NCI-H510A (cell line): ENCODE measurements at regions not wholly inside any gene's neighbourhood (a gene's known extent, or its start where the extent isn't known, plus 50 kb on each side); places are given as distances from the start of the nearest gene placed in this dataset.

Source experiments
- DNase-seq: peaks from one replicate; lab custom pipeline; 2025; lab: John Stamatoyannopoulos, UW

DNA sequence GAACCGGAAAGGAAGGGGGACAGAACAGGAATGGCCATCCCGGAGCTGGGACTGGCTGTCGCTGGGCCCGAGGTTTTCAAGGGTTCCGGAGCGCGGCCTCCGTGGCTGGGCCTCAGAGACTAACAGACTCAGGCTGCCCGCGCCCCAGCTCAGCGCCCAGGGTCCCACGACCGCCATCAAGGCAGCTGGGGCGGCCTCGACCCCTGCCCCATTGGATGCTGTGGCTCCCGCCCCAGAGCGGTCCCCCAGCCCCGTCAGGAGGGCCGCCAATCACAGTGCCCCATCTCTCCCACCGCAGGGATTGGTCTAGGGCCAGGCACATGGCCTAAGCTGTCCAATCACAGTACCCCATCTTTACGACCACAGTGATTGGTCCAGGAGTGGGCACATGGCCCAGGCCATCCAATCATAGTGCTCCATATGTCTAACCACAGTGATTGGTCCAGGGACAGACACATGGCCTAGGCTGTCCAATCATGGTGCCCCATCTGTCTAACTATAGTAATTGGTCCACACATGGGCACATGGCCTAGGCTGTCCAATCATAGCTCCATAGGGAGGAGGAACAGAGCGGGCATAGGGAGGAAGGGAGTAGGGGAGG, 105.3 kb upstream of the NKX1-1 start:
- no peak for DNase-seq

DNA sequence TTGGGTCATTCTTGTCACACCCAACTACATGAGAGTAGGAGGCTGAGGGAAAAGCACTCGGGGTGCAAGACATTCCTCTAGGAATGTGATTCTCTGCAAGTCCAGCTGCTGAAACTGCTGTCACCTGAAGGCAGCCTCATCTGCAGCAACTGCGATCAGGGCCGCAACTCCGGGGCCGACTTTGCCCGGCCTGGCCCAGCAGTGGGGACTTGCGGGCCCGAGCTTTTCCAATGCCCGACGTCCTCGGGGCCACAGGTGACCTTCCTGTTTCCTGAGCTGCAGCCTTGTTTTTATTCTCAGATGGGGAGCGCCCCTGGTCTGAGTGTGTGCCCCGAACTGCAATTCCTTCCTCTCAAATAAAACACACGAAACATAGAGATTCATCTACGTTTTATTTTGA, 104.7 kb upstream of the NKX1-1 start:
- no peak for DNase-seq

DNA sequence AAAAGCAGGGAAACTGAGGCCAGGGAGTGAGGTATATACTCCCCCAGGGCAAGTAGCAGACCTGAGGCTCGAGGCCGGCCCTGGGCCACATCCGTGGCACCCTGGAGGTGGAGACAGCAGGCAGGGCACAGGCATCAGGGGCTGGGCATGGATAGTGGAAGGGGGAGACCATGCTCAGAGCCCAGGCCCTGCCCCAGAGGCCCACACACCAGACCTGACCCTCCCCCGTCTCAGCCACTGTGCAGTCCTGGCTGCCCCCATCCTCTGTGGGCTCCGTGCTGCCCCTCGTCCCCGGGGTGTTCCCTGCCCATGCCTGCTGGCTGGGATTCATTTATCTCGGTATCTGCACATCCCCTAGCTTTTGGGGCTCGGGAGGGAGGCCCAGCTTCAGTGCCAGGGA, 103.1 kb upstream of the NKX1-1 start:
- no peak for DNase-seq

DNA sequence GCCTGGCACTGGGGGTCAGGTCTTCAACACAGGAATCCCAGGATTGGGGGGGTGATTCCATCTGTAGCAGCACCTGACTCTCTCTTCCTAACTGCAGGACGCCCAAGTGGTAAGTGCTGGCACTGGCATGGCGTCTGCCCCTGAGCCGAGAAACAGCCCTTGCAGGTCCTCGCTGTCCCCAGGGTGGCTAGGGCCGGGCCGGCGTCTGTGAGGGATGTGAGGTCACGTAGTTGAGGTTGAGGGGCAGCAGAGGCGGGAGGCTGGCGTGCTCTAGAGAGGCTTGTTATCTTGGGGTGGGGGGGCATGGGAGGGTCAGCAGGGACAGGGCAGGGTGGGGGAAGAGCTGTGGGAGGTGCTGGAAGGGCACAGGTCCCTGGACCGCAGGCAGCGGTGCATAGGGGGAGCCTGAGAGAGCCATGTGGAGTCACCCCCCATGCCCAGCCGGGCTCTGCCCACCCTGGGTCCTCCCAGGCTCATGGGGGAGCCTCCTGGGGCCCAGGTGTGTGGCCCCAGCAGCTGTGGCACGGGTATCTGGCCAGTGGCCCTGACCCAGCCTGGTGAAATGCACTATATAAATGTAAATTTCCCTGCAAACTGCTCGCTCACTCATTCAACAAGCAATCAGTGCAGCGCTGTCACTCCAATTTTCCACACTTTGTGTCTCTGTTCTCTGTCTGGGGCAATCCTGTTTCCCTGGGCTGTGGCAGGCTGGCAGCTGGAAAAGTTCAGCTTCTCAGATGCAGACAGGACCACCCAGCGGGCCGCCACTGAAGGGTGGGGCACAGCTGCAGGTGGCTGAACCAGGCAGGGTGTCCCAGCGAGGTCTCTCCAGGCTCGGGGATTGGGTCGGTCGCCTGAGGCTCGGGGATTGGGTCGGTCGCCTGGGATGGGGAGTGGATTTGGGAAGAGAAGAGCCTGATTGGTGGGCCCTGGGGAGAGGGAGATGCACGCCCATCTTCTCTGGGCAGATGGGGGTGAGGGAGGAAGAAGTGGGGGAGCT, 102.2 kb upstream of the NKX1-1 start:
- no peak for DNase-seq

DNA sequence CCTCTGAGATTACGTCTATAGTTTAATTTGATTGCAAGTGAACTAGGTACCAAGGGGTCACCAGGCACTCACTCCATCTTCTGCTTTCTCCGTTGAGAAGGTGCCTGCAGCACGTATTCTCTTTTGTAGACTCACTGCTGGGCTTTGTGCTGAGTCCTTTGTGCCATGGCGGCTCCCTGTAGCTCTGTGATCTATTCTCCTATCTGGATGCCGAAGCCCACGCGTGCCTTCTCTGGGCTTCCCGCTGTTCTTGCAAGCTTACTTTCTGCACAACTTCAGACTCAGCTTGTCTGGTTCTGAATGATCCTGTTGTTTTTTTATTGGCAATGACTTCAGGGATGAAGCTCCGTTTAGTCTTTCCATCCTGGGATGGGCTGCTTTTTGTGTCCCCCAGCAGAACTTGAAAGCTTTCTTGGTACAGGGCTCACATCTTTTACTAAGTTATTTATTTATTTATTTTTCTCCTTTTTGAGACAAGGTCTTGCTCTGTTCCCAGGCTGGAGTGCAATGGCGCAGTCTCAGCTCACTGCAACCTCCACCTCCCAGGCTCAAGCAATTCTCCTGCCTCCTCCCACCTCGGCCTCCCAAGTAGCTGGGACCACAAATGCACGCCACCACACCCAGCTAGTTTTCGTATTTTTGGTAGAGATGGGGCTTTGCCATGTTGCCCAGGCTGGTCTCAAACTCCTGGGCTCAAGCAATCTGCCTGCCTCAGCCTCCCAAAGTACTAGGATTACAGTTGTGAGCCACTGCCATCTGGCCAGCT, 100.9 kb upstream of the NKX1-1 start:
- no peak for DNase-seq

DNA sequence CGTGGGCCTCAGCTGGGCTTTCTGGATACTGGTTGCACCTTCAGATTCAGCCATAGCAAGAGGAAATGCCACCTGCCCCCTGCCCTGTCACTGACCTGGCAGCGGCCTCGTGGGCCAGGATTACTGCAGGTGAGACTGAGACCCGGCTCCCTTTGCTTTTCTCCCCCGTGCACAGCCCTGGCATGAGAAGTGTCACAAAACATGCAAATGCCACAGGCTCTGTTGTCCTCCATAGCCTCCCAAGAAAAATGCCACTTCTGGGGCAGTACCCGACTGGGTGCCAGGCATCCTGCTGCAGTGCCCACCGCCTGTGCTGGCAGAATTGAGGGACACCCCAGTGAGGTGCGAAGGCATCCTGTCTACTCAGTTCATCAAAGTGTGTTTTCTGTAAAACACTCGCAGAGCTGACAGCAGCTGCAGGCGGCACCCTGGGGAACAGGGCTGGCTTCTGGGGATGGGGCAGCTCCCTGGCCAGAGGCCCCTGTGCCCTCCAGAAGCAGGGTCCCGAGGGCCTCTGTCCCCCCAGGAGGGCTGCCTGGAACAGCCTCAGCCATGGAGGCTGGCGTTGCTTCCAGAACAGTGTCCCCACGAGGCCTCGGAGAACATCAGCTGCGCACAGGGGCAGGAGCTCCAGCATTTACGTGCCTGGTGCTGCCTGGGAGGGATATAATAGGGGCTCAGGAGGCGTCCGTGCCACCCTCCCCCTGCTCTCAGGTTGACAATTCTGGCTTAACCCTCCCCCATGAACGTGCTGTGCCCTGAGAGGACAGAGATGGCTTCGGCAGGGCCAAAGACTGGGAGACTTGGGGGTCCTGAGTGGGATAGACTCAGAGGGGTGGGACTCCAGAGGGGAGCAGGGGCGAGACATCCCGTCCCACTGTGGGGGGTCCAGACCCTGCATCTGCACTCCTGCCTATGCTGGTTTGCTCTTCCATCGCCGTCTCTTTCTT, 99.5 kb upstream of the NKX1-1 start:
- no peak for DNase-seq

DNA sequence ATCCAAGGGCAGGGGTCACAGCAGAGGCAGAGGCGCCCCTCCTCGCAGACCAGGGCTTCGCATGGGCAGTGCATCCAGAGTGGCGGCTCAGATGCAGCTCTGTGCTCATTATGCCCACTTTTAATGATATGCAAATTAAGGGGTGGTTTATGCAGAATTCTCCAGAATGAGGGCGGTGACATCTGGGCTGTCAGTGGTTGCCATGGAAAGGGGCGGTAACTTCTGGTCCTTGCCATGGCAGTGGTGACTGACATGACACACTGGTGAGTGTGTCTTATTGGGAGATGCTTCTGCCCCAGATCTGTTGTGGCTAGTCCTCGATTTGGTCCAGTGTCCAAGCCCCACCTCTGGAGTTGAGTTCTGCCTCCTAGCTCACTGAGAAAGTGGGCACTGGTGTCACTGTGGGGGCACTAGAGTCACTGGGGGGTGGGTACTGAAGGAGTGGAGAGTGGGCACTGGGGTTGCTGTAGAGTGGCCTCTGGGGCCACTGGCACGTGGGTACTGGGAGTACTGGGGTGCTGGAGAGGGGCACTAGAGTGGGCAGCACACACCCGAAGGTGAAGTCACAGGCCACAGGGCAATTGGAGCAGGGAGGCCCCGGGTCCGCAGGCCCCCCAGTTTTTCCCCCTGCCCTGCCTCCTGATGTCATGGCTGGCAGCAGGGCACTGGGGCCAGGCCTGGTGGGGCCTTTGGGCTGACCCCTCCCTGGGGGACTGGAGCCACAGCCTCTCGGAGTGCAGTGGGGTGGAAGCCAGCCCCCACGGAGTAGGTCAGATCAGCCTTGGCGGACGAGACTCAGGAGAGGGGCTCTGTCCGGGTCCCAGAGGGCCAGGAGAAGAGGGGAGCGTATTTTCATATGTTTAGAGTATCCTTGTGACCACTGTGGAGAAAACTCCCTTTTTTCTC, 98.6 kb upstream of the NKX1-1 start:
- no peak for DNase-seq

DNA sequence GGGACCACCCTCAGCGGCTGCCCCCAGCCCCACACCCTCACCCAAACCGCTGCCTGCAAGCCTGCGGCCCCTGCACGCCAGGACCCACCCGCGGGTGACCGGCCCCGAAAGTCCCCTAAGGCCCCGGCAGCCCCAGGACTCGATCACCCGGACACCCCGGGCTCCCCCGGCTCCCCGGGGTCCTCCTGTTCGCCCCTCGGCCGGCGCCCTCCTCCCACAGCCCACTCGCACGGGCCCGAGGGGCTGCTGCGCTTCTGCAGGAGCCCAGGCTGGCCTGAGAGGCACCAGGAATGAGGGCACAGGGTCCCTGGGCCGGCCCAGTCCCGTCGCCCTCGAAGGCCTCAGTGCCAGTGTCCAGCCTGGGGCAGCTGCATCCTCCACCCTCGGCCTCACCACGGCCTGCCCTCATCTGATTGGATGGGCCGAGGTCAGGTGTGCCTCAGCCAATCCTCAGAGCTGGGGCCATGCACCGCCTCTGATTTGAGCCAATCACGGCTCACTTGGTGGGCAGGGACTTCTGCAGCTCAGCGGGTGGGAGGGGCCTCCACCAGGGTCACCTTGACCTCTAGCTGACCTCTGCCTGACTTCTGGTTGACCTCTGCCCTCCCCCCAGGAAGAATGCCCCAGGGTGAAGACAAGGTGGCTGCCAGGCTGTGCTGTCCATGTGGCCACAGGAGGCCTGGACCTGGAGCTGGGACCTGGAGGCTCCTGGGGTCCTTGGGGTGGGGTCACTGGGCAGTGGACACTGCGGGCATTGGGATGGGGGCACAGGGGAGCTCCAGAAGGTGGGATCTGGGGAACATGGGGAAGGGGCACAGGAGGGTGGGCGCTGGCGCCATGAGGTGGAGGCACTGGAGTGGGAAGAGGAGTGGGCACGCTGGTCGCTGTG, 97.6 kb upstream of the NKX1-1 start:
- DNase-seq, result no peak

DNA sequence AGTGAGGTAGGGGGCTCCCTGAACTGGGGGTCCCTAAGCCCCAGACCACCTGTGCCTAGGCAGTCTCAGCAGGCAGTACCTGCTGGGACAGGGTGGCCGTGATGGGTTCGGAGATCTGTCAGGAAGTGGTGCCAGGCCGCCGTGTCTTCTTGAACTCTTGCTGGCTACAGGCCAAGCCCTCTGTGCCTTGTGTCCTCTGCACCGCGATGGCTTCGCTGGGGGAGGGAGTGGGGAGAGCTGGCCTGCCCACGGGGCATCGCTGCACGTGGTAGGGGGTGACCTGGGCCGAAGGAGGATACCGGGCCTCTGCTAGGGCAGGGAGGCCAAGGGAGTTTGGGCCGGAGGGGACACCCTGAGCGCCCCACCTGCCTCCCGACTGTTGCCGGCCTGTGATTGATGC, 96.7 kb upstream of the NKX1-1 start:
- no peak for DNase-seq

DNA sequence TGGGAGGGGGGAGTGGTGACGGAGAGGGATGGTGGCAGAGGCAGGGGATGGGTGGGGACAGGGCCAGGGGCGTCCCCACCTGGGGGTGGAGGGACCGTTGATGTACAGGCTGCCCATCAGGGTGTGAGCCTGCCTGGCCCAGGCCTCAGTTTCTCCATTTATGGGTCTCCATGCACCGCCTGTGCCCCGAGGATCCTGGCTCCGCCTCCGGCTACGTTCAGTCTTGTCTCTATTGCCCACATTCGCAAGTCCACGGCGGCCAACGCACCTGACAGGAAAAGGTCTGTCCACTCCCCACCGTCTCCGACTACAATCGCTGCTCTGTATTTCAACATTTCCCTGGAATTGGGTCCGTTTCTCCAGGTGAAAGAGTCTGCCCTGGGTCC, 96.3 kb upstream of the NKX1-1 start:
- no peak for DNase-seq

DNA sequence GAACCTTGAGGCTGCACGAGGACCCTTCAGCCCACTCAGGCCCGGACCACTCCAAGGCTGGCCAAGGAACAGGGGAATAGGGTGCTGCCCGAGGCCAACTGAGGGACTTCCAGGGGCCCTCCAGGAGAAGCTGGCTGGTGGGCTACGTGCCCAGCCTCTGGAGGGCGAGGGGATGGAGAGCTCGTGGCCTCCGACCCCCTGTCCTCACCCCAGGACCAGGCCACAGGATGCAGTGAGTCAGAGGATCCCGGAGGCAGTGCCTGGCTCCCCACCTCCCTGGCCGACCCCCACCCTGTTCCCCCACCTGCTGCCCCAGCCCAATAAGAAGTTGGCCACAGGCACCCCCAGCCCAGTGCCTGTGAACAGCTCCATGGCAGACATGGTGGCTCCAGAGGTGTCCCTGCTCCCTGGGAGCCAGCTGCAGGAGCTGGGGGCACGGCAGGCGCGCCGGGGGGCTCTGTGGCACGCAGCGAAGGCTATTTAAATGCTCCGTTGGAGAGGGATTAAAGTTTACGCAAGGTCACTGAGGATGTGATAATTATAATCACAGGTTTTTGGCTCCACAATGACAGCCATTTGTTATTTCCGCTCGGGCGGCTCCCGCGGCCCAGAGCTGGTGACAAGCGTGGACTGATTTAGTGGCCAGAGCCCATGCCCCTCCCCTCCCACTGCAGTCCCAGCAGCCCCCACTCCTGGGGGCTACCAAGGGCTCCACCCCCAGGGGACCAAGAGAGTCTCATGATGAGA, 95.7 kb upstream of the NKX1-1 start:
- DNase-seq, result no peak

DNA sequence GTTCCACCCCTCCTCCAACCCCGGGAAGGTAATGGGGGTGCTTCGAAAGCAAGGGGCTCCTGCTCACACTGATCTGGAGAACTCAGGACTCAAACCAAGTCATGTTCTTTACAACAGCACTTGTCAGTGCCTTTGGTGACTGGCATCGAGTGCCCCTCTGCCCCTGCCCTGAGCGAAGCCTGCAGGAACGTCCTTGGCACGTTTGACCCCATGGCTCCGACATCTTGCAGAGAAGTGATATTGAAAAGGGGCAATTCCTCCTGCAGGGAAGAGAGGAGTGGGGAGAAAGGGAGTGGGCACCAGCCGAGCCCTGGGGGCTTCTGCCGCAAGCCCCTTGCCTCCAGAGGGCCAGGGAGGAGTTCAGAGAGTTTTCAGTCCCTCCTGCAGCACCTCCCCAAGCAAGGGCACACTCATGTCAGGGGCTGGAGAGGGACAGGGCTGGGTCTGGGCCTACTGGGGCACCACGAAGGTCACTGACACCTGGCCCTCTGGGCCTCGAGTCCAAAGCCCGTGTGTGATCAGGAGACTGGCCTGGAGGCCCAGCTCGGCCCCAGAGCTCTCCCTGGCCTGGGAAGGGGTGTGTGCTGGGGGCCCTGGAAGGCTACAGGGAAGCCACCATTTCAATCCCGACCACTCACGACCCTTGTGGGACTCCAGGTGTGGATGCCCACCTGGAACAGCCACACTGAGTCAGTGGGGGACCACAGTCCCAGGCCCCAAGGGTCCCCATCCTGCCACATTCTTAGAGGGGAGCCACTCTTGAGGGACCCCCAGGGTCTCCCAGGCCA, 94.9 kb upstream of the NKX1-1 start:
- DNase-seq, result no peak

DNA sequence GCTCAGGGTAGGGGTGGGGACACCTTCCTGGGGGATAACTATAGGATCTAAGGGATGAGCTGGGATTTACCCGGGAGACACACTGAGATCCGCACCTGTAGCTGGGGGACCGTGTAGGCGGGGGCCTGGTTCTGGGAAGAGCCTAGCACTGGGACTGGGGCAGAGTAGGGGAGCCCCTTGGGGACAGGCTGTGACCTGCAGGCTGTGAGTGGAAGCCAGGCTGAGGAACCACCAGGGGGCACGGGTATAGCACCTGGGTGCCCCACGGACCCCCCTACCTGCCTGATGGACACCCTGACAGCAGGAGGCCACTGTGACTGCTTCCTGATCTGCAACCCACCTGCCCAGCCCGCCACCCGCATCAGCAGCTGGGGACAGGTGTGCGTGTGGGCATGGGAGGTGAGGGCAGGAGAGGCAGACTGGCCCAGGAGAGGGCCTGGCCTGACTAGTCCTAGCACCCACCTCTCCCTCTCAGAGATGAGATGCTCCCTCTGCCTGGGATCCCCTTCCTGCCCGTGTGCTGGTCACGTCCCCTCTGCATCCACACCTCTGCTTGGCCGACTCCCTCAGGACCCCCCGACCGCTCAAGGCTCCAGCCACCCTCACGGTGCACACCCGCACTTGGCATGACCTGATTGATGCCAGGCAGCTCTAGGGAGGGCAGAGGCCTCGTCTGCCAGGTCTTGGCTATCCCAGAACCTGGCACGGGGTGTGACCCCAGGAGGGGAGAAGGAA, 94.2 kb upstream of the NKX1-1 start:
- DNase-seq, result no peak

DNA sequence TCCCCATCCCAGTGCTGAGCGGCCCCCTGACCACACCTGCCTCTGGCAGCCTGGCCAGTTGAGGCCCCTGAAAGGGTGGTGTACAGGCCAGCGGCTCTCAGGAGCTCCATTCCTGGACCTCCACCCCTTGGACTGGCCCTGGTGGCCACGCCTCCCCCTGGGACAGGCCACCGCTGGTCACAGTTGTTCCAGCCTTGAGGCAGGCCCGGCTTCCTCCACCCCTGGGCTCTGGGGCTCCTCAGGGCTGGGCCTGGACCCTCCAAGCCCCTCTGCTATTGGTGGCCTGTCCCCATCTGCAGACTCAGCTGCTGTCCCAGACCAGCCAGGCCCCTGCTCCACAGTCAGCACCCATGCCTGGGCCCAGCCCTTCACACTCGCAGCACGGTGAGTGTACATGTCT, 93.2 kb upstream of the NKX1-1 start:
- no peak for DNase-seq

DNA sequence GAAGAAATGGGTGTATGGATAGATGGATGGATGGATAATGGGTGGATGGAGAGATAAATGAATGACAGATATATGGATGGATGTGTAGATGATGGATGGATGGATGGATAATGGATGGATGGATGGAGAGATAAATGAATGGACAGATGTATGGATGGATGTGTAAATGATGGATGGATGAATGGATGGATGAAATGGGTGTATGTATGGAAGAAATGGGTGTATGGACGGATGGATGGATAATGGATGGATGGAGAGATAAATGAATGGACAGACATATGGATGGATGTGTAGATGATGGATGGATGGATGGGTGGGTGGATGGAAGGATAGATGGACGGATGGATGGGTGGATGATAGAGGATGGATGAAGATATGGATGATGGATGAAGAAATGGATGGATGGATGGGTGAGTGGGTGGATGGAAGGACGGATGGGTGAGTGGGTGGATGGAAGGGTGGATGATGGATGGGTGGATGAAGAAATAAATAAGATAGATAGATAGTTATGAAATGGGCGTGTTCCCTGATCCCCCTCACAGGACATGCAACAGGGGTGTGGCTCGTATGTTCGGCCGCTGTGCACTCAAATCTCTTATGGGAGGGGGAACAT, 91.1 kb upstream of the NKX1-1 start:
- no peak for DNase-seq

DNA sequence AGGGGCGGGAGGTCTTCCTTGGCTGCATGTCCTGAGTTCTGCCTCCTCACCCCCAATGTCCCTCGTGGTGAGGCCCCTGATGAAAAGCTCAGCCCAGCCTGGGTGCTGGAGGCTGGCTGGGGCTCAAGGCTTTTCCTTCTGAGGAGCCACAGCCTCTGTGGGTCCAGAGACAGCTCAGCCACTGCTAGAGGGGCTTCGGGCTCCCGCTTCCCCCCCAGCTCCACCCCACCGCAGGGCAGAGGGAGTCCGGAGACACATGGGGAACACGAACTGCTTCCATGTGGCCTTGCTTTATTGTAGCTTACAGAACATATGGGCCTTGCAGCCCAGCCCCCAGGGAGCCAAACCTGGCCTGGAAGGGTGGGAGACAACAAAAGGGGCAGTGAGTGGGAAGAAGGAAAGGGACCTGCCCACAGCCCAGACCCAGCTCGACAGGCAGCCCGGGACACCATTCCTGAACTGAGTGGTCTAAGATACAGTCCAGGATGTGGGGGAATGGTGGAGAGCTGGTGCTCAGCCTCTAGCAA, 89.9 kb upstream of the NKX1-1 start:
- DNase-seq, result no peak
